ENCODE measurements at regions not wholly inside any gene's neighbourhood (a gene's known extent, or its start where the extent isn't known, plus 50 kb on each side); places are given as distances from the start of the nearest gene placed in this dataset.

GRCh38 chr7:25780904-25781303, 371.1 kb upstream of the NFE2L3 start:
- intact Hi-C loops (cut with DNase I), result no loop called here

GRCh38 chr7:25781704-25782103, 370.3 kb upstream of the NFE2L3 start:
- Histone ChIP-seq H3K4me1 (no peaks in the 10 kb centered on the region), H3K9me3 (no peaks in the 10 kb centered on the region), H3K4me3 (no peak overlapping the region), H3K27ac (no peak overlapping the region), H3K27me3 (no peaks in the 10 kb centered on the region), H3K36me3 (no peaks in the 10 kb centered on the region)
- DNase-seq, result no peak
- intact Hi-C loops (cut with DNase I), result no loop called here
- no peak for ATAC-seq
- TF ChIP-seq CTCF (IDR thresholded peaks at IDR 0.05), result no peak

More at GRCh38 chr7:25780904-25781303, 371.1 kb upstream of the NFE2L3 start:
- Histone ChIP-seq H3K27ac (no peak overlapping the region), H3K36me3 (no peaks in the 10 kb centered on the region), H3K9me3 (no peaks in the 10 kb centered on the region), H3K4me1 (no peaks in the 10 kb centered on the region), H3K27me3 (no peaks in the 10 kb centered on the region), H3K4me3 (no peak overlapping the region)
- TF ChIP-seq CTCF (IDR thresholded peaks at IDR 0.05), result no peak
- DNase-seq, result no peak
- ATAC-seq, result no peak

GRCh38 chr7:25786936-25787335, 365.1 kb upstream of the NFE2L3 start:
- H3K4me1 ChIP-seq, result peaks cover 0 to 4% of the 10 kb centered on the region in 2 donors
- no peaks in the 10 kb centered on the region for H3K27me3 ChIP-seq
- TF ChIP-seq CTCF (IDR thresholded peaks at IDR 0.05), result no peak
- peak in 2 of 4 donors; percentile 22 to 39 for DNase-seq
- H3K36me3 ChIP-seq, result no peaks in the 10 kb centered on the region
- H3K4me3 ChIP-seq, result no peak overlapping the region
- intact Hi-C loops (cut with DNase I), result no loop called here
- H3K27ac ChIP-seq, result peak overlapping the region in 1 of 2 donors; percentile 50
- no peaks in the 10 kb centered on the region for H3K9me3 ChIP-seq
- peak; percentile 47 for ATAC-seq

DNA sequence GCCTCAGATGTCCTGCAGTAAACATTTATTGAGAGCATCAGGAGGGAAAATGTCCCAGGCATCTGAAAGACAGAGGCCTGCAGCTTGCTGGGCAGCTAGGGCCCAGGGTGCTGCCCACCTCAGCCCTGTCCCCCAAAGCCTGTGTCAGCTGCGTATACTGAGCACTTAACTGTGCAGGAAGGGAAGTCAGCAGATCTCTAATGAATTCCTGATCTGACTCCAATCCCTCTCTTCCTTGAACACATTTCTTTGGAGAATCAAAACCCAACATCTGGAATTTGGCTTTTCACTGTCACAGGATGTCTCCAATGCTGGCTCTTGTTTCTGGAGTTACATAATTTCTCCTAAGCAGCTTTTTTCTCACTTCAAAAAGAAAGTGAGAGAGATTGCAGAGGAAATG, 364.7 kb upstream of the NFE2L3 start:
- peak in 2 of 4 donors; percentile 31 to 50 for DNase-seq
- peak overlapping the region in 1 of 2 donors; percentile 47 for H3K27ac ChIP-seq
- TF ChIP-seq CTCF (IDR thresholded peaks at IDR 0.05), result no peak
- H3K36me3 ChIP-seq, result no peaks in the 10 kb centered on the region
- no peak overlapping the region for H3K4me3 ChIP-seq
- H3K4me1 ChIP-seq, result peaks cover 0 to 4% of the 10 kb centered on the region in 2 donors
- no peaks in the 10 kb centered on the region for H3K9me3 ChIP-seq
- H3K27me3 ChIP-seq, result no peaks in the 10 kb centered on the region
- intact Hi-C loops (cut with DNase I), result no loop called here
- peak; percentile 41 for ATAC-seq

DNA sequence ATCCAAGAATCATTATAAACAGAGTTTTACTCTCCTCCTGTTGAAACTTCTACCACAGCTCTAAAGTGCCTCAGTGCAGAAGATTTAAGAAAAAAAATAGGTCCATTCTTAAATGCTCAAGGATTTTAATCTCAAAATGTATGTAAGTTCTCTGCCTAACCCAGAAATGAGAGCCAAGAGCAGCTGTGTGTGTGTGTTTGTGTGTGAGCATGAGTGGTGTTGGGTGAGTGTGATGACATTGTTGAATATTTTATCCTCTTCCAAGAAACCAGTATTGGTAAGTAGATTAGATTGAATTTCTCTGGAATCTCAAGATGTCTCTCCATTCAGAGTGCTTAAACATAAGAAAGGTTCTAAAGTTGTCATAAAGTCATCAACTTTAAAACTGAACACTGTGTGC, 363.6 kb upstream of the NFE2L3 start:
- ATAC-seq, result no peak

More for the DNA sequence above, 363.6 kb upstream of the NFE2L3 start:
- H3K4me1 ChIP-seq, result peaks cover 0 to 4% of the 10 kb centered on the region in 2 donors
- DNase-seq, result peak in 1 of 4 donors; percentile 16
- intact Hi-C loops (cut with DNase I), result no loop called here
- H3K9me3 ChIP-seq, result no peaks in the 10 kb centered on the region
- no peak for TF ChIP-seq CTCF (IDR thresholded peaks at IDR 0.05)
- H3K27ac ChIP-seq, result peak overlapping the region in 1 of 2 donors; percentile 47
- no peaks in the 10 kb centered on the region for H3K36me3 ChIP-seq
- H3K27me3 ChIP-seq, result no peaks in the 10 kb centered on the region
- H3K4me3 ChIP-seq, result no peak overlapping the region

Measured in left lung (tissue), 4 donors.